Activated T-cell treated with anti-CD3 and anti-CD28 coated beads, Interleukin-2, amount 50 U/mL, for 72 hours (primary cell): ENCODE measurements at regions not wholly inside any gene's neighbourhood (a gene's known extent, or its start where the extent isn't known, plus 50 kb on each side); places are given as distances from the start of the nearest gene placed in this dataset.
"Not testable (repeated sequence)": the region's sequence is repeated elsewhere in the genome, so short reads cannot be mapped to it uniquely, and the experiment has no call there.

Experiments
- ATAC-seq, 2 donors: fragments of 150-1000 bp; cut with Tn5 transposase; replicated peaks in 1 of 2; 2 replicates each; pipeline ENCODE4 v1.10.0; 2021; ENCODE audit warnings: moderate library complexity in 2 of 2, mild to moderate bottlenecking in 1 of 2
- DNase-seq, 2 donors: peaks; one replicate each; pipeline ENCODE4 v3.0.0; 2021 to 2022; ENCODE audit warnings: mixed read lengths in 1 of 2
- H3K27ac Mint-ChIP-seq: one replicate; pipeline ENCODE4 v1.8.0; 2022; ENCODE audit warnings: mild to moderate bottlenecking, moderate library complexity, mixed read lengths
- H3K27me3 Mint-ChIP-seq: one replicate; pipeline ENCODE4 v1.8.0; 2022; ENCODE audit warnings: low read depth, mixed read lengths
- H3K36me3 Mint-ChIP-seq, 2 donors: one replicate each; pipeline ENCODE4 v1.8.0; 2022; ENCODE audit warnings: mixed read lengths in 2 of 2, mild to moderate bottlenecking in 1 of 2; ENCODE audit not compliant: insufficient read depth in 2 of 2
- H3K4me1 Mint-ChIP-seq: one replicate; pipeline ENCODE4 v1.8.0; 2022; ENCODE audit warnings: low read depth, mixed read lengths
- H3K4me3 Mint-ChIP-seq, 2 donors: one replicate each; pipeline ENCODE4 v1.8.0; 2022; ENCODE audit warnings: mild to moderate bottlenecking in 2 of 2, mixed read lengths in 2 of 2, moderate library complexity in 2 of 2
- H3K9me3 Mint-ChIP-seq, 2 donors: one replicate each; pipeline ENCODE4 v1.8.0; 2022; ENCODE audit warnings: mixed read lengths in 2 of 2

- Mint-ChIP-seq H3K27ac (no peak overlapping the region), H3K4me3 (no peak overlapping the region), H3K4me1 (no peaks in the 10 kb centered on the region), H3K27me3 (no peaks in the 10 kb centered on the region), H3K36me3 (no peaks in the 10 kb centered on the region), H3K9me3 (peaks cover 0 to 2% of the 10 kb centered on the region in 2 donors)
- no peak for DNase-seq
- ATAC-seq, result no peak
These were observed 438.0 kb upstream of the WWC1 start for GRCh38 chr5:167853421-167853820.

- ATAC-seq (no peak), DNase-seq (no peak)
- no peak overlapping the region for H3K4me3 Mint-ChIP-seq
- no peaks in the 10 kb centered on the region for H3K27me3 Mint-ChIP-seq
- H3K4me1 Mint-ChIP-seq, result no peaks in the 10 kb centered on the region
- H3K36me3 Mint-ChIP-seq, result no peaks in the 10 kb centered on the region
- no peak overlapping the region for H3K27ac Mint-ChIP-seq
- no peaks in the 10 kb centered on the region for H3K9me3 Mint-ChIP-seq
These were observed 435.6 kb upstream of the WWC1 start for GRCh38 chr5:167855818-167856217.

GRCh38 chr5:167857321-167857720 is 434.1 kb upstream of the WWC1 start:
- Mint-ChIP-seq H3K27me3 (no peaks in the 10 kb centered on the region), H3K9me3 (peaks cover 0 to 2% of the 10 kb centered on the region in 2 donors), H3K27ac (no peak overlapping the region), H3K4me1 (no peaks in the 10 kb centered on the region), H3K4me3 (no peak overlapping the region), H3K36me3 (peaks cover 2 to 3% of the 10 kb centered on the region in 2 donors)
- DNase-seq, result no peak
- no peak for ATAC-seq

GRCh38 chr5:167858186-167858855 is 433.1 kb upstream of the WWC1 start:
- not testable (repeated sequence) for ATAC-seq, H3K36me3 Mint-ChIP-seq, DNase-seq, H3K4me1 Mint-ChIP-seq, H3K4me3 Mint-ChIP-seq, H3K27ac Mint-ChIP-seq, H3K9me3 Mint-ChIP-seq, H3K27me3 Mint-ChIP-seq

- Mint-ChIP-seq H3K9me3 (peaks cover under 1 to 2% of the 10 kb centered on the region in 2 donors), H3K27me3 (no peaks in the 10 kb centered on the region), H3K4me3 (no peak overlapping the region), H3K4me1 (no peaks in the 10 kb centered on the region), H3K27ac (no peak overlapping the region), H3K36me3 (peaks cover 2 to 3% of the 10 kb centered on the region in 2 donors)
- ATAC-seq (no peak), DNase-seq (no peak)
These were observed 430.1 kb upstream of the WWC1 start for GRCh38 chr5:167861129-167861927.

- ATAC-seq, result no peak
- Mint-ChIP-seq H3K36me3 (peaks cover 2 to 3% of the 10 kb centered on the region in 2 donors), H3K4me1 (no peaks in the 10 kb centered on the region), H3K27ac (no peak overlapping the region), H3K9me3 (peaks cover 2 to 3% of the 10 kb centered on the region in 2 donors), H3K27me3 (no peaks in the 10 kb centered on the region), H3K4me3 (no peak overlapping the region)
- DNase-seq, result no peak
These were observed 429.5 kb upstream of the WWC1 start for GRCh38 chr5:167861928-167862426.

- Mint-ChIP-seq H3K9me3 (peaks cover 2 to 3% of the 10 kb centered on the region in 2 donors), H3K27me3 (no peaks in the 10 kb centered on the region), H3K36me3 (peaks cover 2 to 3% of the 10 kb centered on the region in 2 donors), H3K27ac (no peak overlapping the region), H3K4me1 (no peaks in the 10 kb centered on the region), H3K4me3 (no peak overlapping the region)
- no peak for DNase-seq
- no peak for ATAC-seq
These were observed 427.6 kb upstream of the WWC1 start for GRCh38 chr5:167863883-167864282.

GRCh38 chr5:167864801-167865200 is 426.6 kb upstream of the WWC1 start:
- no peak for DNase-seq
- no peaks in the 10 kb centered on the region for H3K4me1 Mint-ChIP-seq
- no peak overlapping the region for H3K27ac Mint-ChIP-seq
- no peaks in the 10 kb centered on the region for H3K27me3 Mint-ChIP-seq
- peaks cover 2 to 3% of the 10 kb centered on the region in 2 donors for H3K9me3 Mint-ChIP-seq
- ATAC-seq, result no peak
- no peak overlapping the region for H3K4me3 Mint-ChIP-seq
- H3K36me3 Mint-ChIP-seq, result peaks cover 2 to 3% of the 10 kb centered on the region in 2 donors

- H3K4me1 Mint-ChIP-seq, result no peaks in the 10 kb centered on the region
- DNase-seq (no peak), ATAC-seq (no peak)
- peaks cover 0 to 3% of the 10 kb centered on the region in 2 donors for H3K9me3 Mint-ChIP-seq
- H3K27me3 Mint-ChIP-seq, result no peaks in the 10 kb centered on the region
- no peaks in the 10 kb centered on the region for H3K36me3 Mint-ChIP-seq
- H3K27ac Mint-ChIP-seq, result no peak overlapping the region
- H3K4me3 Mint-ChIP-seq, result no peak overlapping the region
These were observed 424.6 kb upstream of the WWC1 start for GRCh38 chr5:167866797-167867196.

GRCh38 chr5:167867281-167867680 is 424.2 kb upstream of the WWC1 start:
- Mint-ChIP-seq H3K27ac (no peak overlapping the region), H3K4me3 (no peak overlapping the region), H3K27me3 (no peaks in the 10 kb centered on the region), H3K9me3 (peaks cover 3% of the 10 kb centered on the region in 2 donors), H3K36me3 (no peaks in the 10 kb centered on the region), H3K4me1 (no peaks in the 10 kb centered on the region)
- DNase-seq (no peak), ATAC-seq (no peak)

GRCh38 chr5:167869125-167869524 is 422.3 kb upstream of the WWC1 start:
- Mint-ChIP-seq H3K9me3 (peaks cover 5 to 7% of the 10 kb centered on the region in 2 donors), H3K27me3 (no peaks in the 10 kb centered on the region), H3K4me3 (no peak overlapping the region), H3K4me1 (no peaks in the 10 kb centered on the region), H3K27ac (no peak overlapping the region), H3K36me3 (no peaks in the 10 kb centered on the region)
- DNase-seq (no peak), ATAC-seq (no peak)

- Mint-ChIP-seq H3K27me3 (no peaks in the 10 kb centered on the region), H3K4me3 (no peak overlapping the region), H3K36me3 (no peaks in the 10 kb centered on the region), H3K9me3 (peaks cover 5 to 11% of the 10 kb centered on the region in 2 donors), H3K4me1 (no peaks in the 10 kb centered on the region), H3K27ac (no peak overlapping the region)
- ATAC-seq (no peak), DNase-seq (no peak)
These were observed 421.4 kb upstream of the WWC1 start for GRCh38 chr5:167870055-167870454.

GRCh38 chr5:167871091-167871490 is 420.4 kb upstream of the WWC1 start:
- Mint-ChIP-seq H3K27ac (no peak overlapping the region), H3K27me3 (no peaks in the 10 kb centered on the region), H3K4me3 (no peak overlapping the region), H3K4me1 (no peaks in the 10 kb centered on the region), H3K36me3 (no peaks in the 10 kb centered on the region), H3K9me3 (peaks cover 9 to 16% of the 10 kb centered on the region in 2 donors)
- DNase-seq (no peak), ATAC-seq (no peak)
